ENCODE measurements at regions not wholly inside any gene's neighbourhood (a gene's known extent, or its start where the extent isn't known, plus 50 kb on each side); places are given as distances from the start of the nearest gene placed in this dataset.

DNA sequence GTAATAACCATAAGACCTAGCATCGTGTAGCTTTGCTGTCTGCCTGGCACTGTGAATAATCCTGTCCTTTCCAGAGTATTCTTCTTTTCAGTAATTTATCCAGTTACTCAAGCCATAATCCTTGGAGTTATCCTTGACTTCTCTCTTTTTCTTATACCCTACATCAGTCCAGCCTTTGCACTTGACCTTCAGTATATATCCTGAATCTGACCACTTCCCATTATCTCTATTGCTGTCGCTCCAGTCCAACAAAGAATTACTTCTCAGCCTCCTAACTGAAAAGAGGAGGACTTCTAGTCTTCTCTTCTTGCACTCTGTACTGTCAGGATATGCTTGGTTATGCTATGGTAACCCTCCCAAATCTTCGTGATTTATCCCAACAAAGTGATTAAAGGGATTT is 393.8 kb downstream of the SHQ1 start:
- H3K4me1 ChIP-seq: no peaks in the 10 kb centered on the region
- H3K27ac ChIP-seq: peak overlapping the region in 1 of 4 donors; percentile 69
- no peaks in the 10 kb centered on the region for H3K9me3 ChIP-seq
- ATAC-seq (ENCODE audit: low FRiP score in 2 of 2) (no peak), DNase-seq (no peak)
- TF ChIP-seq, protein P1, sequence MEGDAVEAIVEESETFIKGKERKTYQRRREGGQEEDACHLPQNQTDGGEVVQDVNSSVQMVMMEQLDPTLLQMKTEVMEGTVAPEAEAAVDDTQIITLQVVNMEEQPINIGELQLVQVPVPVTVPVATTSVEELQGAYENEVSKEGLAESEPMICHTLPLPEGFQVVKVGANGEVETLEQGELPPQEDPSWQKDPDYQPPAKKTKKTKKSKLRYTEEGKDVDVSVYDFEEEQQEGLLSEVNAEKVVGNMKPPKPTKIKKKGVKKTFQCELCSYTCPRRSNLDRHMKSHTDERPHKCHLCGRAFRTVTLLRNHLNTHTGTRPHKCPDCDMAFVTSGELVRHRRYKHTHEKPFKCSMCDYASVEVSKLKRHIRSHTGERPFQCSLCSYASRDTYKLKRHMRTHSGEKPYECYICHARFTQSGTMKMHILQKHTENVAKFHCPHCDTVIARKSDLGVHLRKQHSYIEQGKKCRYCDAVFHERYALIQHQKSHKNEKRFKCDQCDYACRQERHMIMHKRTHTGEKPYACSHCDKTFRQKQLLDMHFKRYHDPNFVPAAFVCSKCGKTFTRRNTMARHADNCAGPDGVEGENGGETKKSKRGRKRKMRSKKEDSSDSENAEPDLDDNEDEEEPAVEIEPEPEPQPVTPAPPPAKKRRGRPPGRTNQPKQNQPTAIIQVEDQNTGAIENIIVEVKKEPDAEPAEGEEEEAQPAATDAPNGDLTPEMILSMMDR (IDR thresholded peaks at IDR 0.05): no peak
- TF ChIP-seq POLR2AphosphoS5 (IDR thresholded peaks at IDR 0.05): no peak
- TF ChIP-seq POLR2A (IDR thresholded peaks at IDR 0.05): no peak
- TF ChIP-seq EP300 (IDR thresholded peaks at IDR 0.05): no peak
- no peaks in the 10 kb centered on the region for H3K27me3 ChIP-seq
- 89 to 91% methylated on average over 3 of the region's 3 CpGs for WGBS, 2 donors
- H3K4me3 ChIP-seq: no peak overlapping the region
- no peaks in the 10 kb centered on the region for H3K36me3 ChIP-seq

DNA sequence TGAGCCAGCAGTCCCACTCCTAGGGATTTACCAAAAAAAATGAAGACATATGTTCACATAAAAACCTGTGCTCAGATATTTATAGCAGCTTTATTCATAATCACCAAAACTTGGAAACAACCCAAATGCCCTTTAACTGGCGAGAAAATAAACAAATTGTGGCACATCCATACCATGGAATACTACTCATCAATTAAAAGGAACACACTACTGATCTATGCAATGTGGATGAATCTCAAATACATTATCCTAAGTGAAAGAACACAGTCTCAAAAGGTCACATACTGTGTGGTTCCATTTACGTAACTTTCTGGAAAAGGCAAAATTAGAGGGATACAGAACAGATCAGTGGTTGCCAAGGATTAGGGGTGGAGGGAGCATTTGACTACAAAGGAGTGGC is 394.5 kb downstream of the SHQ1 start:
- TF ChIP-seq POLR2A (IDR thresholded peaks at IDR 0.05): no peak
- TF ChIP-seq, protein P1 (IDR thresholded peaks at IDR 0.05): no peak
- no peak for TF ChIP-seq EP300 (IDR thresholded peaks at IDR 0.05)
- no peak for TF ChIP-seq POLR2AphosphoS5 (IDR thresholded peaks at IDR 0.05)

DNA sequence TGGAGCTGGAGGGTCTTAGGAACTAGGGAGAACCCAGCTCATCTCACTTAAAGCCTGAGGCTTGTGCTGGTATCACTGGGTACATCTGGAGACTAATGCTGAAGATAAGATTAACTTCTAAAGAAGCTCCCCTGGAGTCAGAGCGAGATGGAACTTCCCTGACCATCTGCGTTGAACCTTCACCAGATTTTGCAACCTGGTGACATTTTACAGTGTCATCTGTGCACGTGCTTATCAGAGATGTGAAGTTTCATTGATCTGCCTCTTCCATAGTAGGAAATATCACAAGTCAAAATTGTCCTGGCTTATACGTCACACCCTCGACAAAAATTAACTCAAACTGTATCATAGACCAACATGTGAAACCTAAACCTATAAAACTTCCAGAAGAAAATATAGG is 395.5 kb downstream of the SHQ1 start:
- 84 to 92% methylated on average over 5 of the region's 5 CpGs for WGBS, 2 donors
- ATAC-seq (ENCODE audit: low FRiP score in 2 of 2) (no peak), DNase-seq (no peak)
- Histone ChIP-seq H3K27ac (no peak overlapping the region), H3K27me3 (no peaks in the 10 kb centered on the region), H3K4me1 (peaks cover 0 to under 1% (median 0%) of the 10 kb centered on the region in 4 donors), H3K36me3 (no peaks in the 10 kb centered on the region), H3K4me3 (no peak overlapping the region), H3K9me3 (no peaks in the 10 kb centered on the region)
- TF ChIP-seq POLR2AphosphoS5 (IDR thresholded peaks at IDR 0.05) (no peak), POLR2A (IDR thresholded peaks at IDR 0.05) (no peak), EP300 (IDR thresholded peaks at IDR 0.05) (no peak)
- TF ChIP-seq, protein P1 (IDR thresholded peaks at IDR 0.05): no peak

More for the DNA sequence above, 394.5 kb downstream of the SHQ1 start:
- no peak overlapping the region for H3K4me3 ChIP-seq
- WGBS, 2 donors: 86 to 91% methylated on average over 2 of the region's 2 CpGs
- H3K36me3 ChIP-seq: no peaks in the 10 kb centered on the region
- H3K27ac ChIP-seq: no peak overlapping the region
- H3K9me3 ChIP-seq: no peaks in the 10 kb centered on the region
- ATAC-seq (ENCODE audit: low FRiP score in 2 of 2): no peak
- H3K4me1 ChIP-seq: no peaks in the 10 kb centered on the region
- H3K27me3 ChIP-seq: no peaks in the 10 kb centered on the region
- DNase-seq: no peak

DNA sequence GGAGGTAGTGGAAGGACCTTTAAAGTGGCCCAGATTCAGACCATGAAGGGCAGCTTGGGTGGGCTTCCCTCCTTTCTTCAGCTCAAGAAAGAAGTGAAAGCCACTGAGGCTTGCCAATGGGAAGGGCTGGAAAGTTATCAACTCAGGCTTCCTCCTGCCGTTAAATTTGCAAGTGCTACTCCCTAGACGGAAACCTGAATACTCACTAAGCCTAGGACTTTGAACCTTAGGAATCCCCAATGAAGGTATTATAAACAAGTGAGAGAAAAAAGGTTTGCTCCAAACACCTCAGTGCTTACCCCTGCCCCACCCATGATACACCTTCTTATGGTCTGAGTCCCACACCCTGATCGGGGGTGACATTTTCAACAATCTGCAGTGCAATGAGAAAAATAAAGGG is 396.4 kb downstream of the SHQ1 start:
- DNase-seq: no peak
- Histone ChIP-seq H3K27ac (no peak overlapping the region), H3K36me3 (no peaks in the 10 kb centered on the region), H3K9me3 (no peaks in the 10 kb centered on the region), H3K4me3 (no peak overlapping the region), H3K4me1 (peaks cover 3 to 7% (median 4%) of the 10 kb centered on the region in 4 donors), H3K27me3 (no peaks in the 10 kb centered on the region)
- ATAC-seq (ENCODE audit: low FRiP score in 2 of 2): no peak
- 83 to 85% methylated on average over 3 of the region's 3 CpGs for WGBS, 2 donors
- TF ChIP-seq EP300 (IDR thresholded peaks at IDR 0.05): no peak
- no peak for TF ChIP-seq POLR2AphosphoS5 (IDR thresholded peaks at IDR 0.05)
- TF ChIP-seq, protein P1 (IDR thresholded peaks at IDR 0.05): no peak
- TF ChIP-seq POLR2A (IDR thresholded peaks at IDR 0.05): no peak

DNA sequence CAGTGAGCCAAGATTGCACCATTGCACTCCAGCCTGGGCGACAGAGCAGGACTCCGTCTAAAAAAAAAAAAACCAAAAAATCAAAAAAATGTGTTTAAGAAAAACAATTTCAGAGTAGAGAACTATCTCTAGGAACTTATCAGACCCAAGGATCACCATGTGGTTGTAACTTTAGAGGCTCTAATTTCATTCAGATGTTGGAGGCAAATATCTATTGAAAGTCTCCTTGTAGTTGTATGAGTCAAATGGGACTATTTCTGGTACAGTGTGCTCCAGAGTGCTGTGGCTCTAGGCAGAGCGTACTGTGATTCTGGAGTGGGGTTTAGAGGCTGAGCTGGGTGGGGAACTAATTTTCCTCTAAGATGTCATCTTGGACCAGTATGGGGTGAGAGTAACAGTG is 398.7 kb downstream of the SHQ1 start:
- Histone ChIP-seq H3K27me3 (no peaks in the 10 kb centered on the region), H3K36me3 (no peaks in the 10 kb centered on the region), H3K4me1 (peaks cover 9 to 19% (median 15%) of the 10 kb centered on the region in 4 donors), H3K9me3 (no peaks in the 10 kb centered on the region), H3K4me3 (no peak overlapping the region), H3K27ac (no peak overlapping the region)
- TF ChIP-seq POLR2AphosphoS5 (IDR thresholded peaks at IDR 0.05): no peak
- ATAC-seq (ENCODE audit: low FRiP score in 2 of 2): no peak
- no peak for DNase-seq
- WGBS, 2 donors: 93 to 94% methylated on average over 3 of the region's 3 CpGs
